ENCODE measurements at regions not wholly inside any gene's neighbourhood (a gene's known extent, or its start where the extent isn't known, plus 50 kb on each side); places are given as distances from the start of the nearest gene placed in this dataset.
A peak's percentile ranks its signal among the peaks of the same experiment; 100 is the strongest.

GRCh38 chr2:74747411-74748080 lies 86.4 kb upstream of the HK2 start:
- TF ChIP-seq CTCF (IDR thresholded peaks at IDR 0.05; ENCODE audit: unreplicated experiment), result no peak
- peaks cover 8% of the 10 kb centered on the region for H3K27me3 Mint-ChIP-seq
- H3K27ac Mint-ChIP-seq, result peak overlapping the region; percentile 29
- H3K4me3 Mint-ChIP-seq (ENCODE audit: low read depth), result no peak overlapping the region
- no peaks in the 10 kb centered on the region for H3K9me3 Mint-ChIP-seq (ENCODE audit: low read depth)
- peaks cover 8% of the 10 kb centered on the region for H3K4me1 Mint-ChIP-seq (ENCODE audit: low read depth)
- no peak for DNase-seq (ENCODE audit: low spot score, unreplicated experiment)
- H3K36me3 Mint-ChIP-seq (ENCODE audit: insufficient read depth), result no peaks in the 10 kb centered on the region

GRCh38 chr2:74748665-74749064 lies 85.3 kb upstream of the HK2 start:
- TF ChIP-seq CTCF (IDR thresholded peaks at IDR 0.05; ENCODE audit: unreplicated experiment), result no peak
- H3K9me3 Mint-ChIP-seq (ENCODE audit: low read depth), result no peaks in the 10 kb centered on the region
- H3K27me3 Mint-ChIP-seq, result peaks cover 8% of the 10 kb centered on the region
- no peaks in the 10 kb centered on the region for H3K36me3 Mint-ChIP-seq (ENCODE audit: insufficient read depth)
- no peak overlapping the region for H3K27ac Mint-ChIP-seq
- peaks cover 8% of the 10 kb centered on the region for H3K4me1 Mint-ChIP-seq (ENCODE audit: low read depth)
- no peak overlapping the region for H3K4me3 Mint-ChIP-seq (ENCODE audit: low read depth)
- DNase-seq (ENCODE audit: low spot score, unreplicated experiment), result no peak

- no peak overlapping the region for H3K27ac Mint-ChIP-seq
- TF ChIP-seq CTCF (IDR thresholded peaks at IDR 0.05; ENCODE audit: unreplicated experiment), result no peak
- no peak for DNase-seq (ENCODE audit: low spot score, unreplicated experiment)
- H3K4me3 Mint-ChIP-seq (ENCODE audit: low read depth), result no peak overlapping the region
- H3K4me1 Mint-ChIP-seq (ENCODE audit: low read depth), result peaks cover 8% of the 10 kb centered on the region
- H3K9me3 Mint-ChIP-seq (ENCODE audit: low read depth), result no peaks in the 10 kb centered on the region
- H3K36me3 Mint-ChIP-seq (ENCODE audit: insufficient read depth), result no peaks in the 10 kb centered on the region
- H3K27me3 Mint-ChIP-seq, result peaks cover 5% of the 10 kb centered on the region
Observed at GRCh38 chr2:74749432-74749831, 84.5 kb upstream of the HK2 start.

- no peak overlapping the region for H3K4me3 Mint-ChIP-seq (ENCODE audit: low read depth)
- TF ChIP-seq CTCF (IDR thresholded peaks at IDR 0.05; ENCODE audit: unreplicated experiment), result no peak
- H3K27ac Mint-ChIP-seq, result no peak overlapping the region
Observed at GRCh38 chr2:74751981-74752851, 81.7 kb upstream of the HK2 start.

GRCh38 chr2:74755386-74755785 lies 78.5 kb upstream of the HK2 start:
- H3K36me3 Mint-ChIP-seq (ENCODE audit: insufficient read depth), result peaks cover 3% of the 10 kb centered on the region

More at GRCh38 chr2:74751981-74752851, 81.7 kb upstream of the HK2 start:
- Mint-ChIP-seq H3K4me1 (ENCODE audit: low read depth) (peaks cover 4% of the 10 kb centered on the region), H3K36me3 (ENCODE audit: insufficient read depth) (peaks cover 3% of the 10 kb centered on the region), H3K9me3 (ENCODE audit: low read depth) (peaks cover 5% of the 10 kb centered on the region), H3K27me3 (peaks cover 5% of the 10 kb centered on the region)
- no peak for DNase-seq (ENCODE audit: low spot score, unreplicated experiment)

More at GRCh38 chr2:74755386-74755785, 78.5 kb upstream of the HK2 start:
- no peak overlapping the region for H3K4me3 Mint-ChIP-seq (ENCODE audit: low read depth)
- H3K27me3 Mint-ChIP-seq, result no peaks in the 10 kb centered on the region
- H3K27ac Mint-ChIP-seq, result no peak overlapping the region
- H3K4me1 Mint-ChIP-seq (ENCODE audit: low read depth), result peaks cover 4% of the 10 kb centered on the region
- TF ChIP-seq CTCF (IDR thresholded peaks at IDR 0.05; ENCODE audit: unreplicated experiment), result no peak
- H3K9me3 Mint-ChIP-seq (ENCODE audit: low read depth), result peaks cover 8% of the 10 kb centered on the region
- DNase-seq (ENCODE audit: low spot score, unreplicated experiment), result no peak
